ENCODE measurements at regions not wholly inside any gene's neighbourhood (a gene's known extent, or its start where the extent isn't known, plus 50 kb on each side); places are given as distances from the start of the nearest gene placed in this dataset.

GRCh38 chr4:17166954-17167353 lies 268.5 kb upstream of the LDB2 start:
- 88% methylated on average over 4 of the region's 5 CpGs for whole genome bisulfite sequencing (ENCODE audit: insufficient coverage)
- intact Hi-C loops (cut with micrococcal nuclease) = no loop called here

DNA sequence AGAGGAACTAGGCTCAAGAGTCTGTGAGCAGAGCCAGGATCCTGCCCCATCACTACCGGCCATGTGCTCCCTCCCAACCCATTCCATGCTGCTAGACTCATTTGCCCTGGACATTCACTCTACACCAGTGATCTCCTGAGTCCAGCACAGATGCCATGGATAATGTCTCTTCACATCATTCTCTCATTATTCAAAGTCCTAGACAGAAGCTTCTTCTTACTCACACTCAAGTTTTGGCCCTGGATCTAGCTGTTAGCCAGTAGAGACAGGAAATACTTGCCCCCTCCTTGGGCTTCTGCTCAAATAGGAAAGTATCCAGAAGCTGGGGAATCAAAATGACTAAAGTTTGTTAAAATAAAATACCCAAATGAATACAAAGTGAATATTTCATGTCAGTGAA lies 266.8 kb upstream of the LDB2 start:
- Histone ChIP-seq H3K9ac (ENCODE audit: insufficient read depth, low read length, poor library complexity, severe bottlenecking) (no peak overlapping the region), H3K9me3 (replicated peaks in 1 of 2; ENCODE audit: control insufficient read depth in 1 of 2, insufficient read depth in 1 of 2, low read length in 2 of 2) (peaks cover 14 to 25% of the 10 kb centered on the region in 2 donors), H2AFZ (ENCODE audit: insufficient read depth, low read depth, low read length, poor library complexity, severe bottlenecking) (no peak overlapping the region), H3K36me3 (replicated peaks in 1 of 2; ENCODE audit: control insufficient read depth in 1 of 2, insufficient read depth in 2 of 2, low read length in 2 of 2) (no peaks in the 10 kb centered on the region), H3K4me1 (ENCODE audit: control insufficient read depth in 1 of 2, insufficient read depth in 2 of 2, low read length in 2 of 2) (no peaks in the 10 kb centered on the region), H3K79me2 (ENCODE audit: insufficient read depth, low read length) (no peaks in the 10 kb centered on the region), H3K27me3 (ENCODE audit: control insufficient read depth in 2 of 2, insufficient read depth in 2 of 2, low read length in 2 of 2) (no peaks in the 10 kb centered on the region), H3K4me3 (replicated peaks in 1 of 3; ENCODE audit: low read depth in 2 of 3, low read length in 3 of 3) (no peak overlapping the region), H3K4me2 (replicated peaks; ENCODE audit: extremely low read depth, low read length, poor library complexity, severe bottlenecking) (no peak overlapping the region), H4K20me1 (ENCODE audit: insufficient read depth, low read length) (no peaks in the 10 kb centered on the region), H3K27ac (ENCODE audit: low read depth in 1 of 2, low read length in 2 of 2) (no peak overlapping the region)
- H3K27me3 Mint-ChIP-seq (ENCODE audit: low read depth in 3 of 3) = peaks cover 0 to 2% (median 0%) of the 10 kb centered on the region in 3 donors
- no peak for DNase-seq
- TF ChIP-seq CTCF (IDR thresholded peaks at IDR 0.05) = no peak
- H3K4me1 Mint-ChIP-seq = no peaks in the 10 kb centered on the region
- 100% methylated on average over 1 of the region's 1 CpG for WGBS (ENCODE audit: insufficient coverage)
- H3K36me3 Mint-ChIP-seq = no peaks in the 10 kb centered on the region
- no peak overlapping the region for H3K4me3 Mint-ChIP-seq
- intact Hi-C loops (cut with micrococcal nuclease) = no loop called here
- peaks cover 3 to 20% (median 12%) of the 10 kb centered on the region in 7 donors for H3K9me3 Mint-ChIP-seq
- H3K27ac Mint-ChIP-seq = no peak overlapping the region

More at GRCh38 chr4:17166954-17167353, 268.5 kb upstream of the LDB2 start:
- Histone ChIP-seq H3K27ac (ENCODE audit: low read depth in 1 of 2, low read length in 2 of 2) (no peak overlapping the region), H3K79me2 (ENCODE audit: insufficient read depth, low read length) (no peaks in the 10 kb centered on the region), H3K27me3 (ENCODE audit: control insufficient read depth in 2 of 2, insufficient read depth in 2 of 2, low read length in 2 of 2) (no peaks in the 10 kb centered on the region), H4K20me1 (ENCODE audit: insufficient read depth, low read length) (no peaks in the 10 kb centered on the region), H2AFZ (ENCODE audit: insufficient read depth, low read depth, low read length, poor library complexity, severe bottlenecking) (no peak overlapping the region), H3K4me3 (replicated peaks in 1 of 3; ENCODE audit: low read depth in 2 of 3, low read length in 3 of 3) (no peak overlapping the region), H3K9me3 (replicated peaks in 1 of 2; ENCODE audit: control insufficient read depth in 1 of 2, insufficient read depth in 1 of 2, low read length in 2 of 2) (peaks cover 14 to 25% of the 10 kb centered on the region in 2 donors), H3K36me3 (replicated peaks in 1 of 2; ENCODE audit: control insufficient read depth in 1 of 2, insufficient read depth in 2 of 2, low read length in 2 of 2) (no peaks in the 10 kb centered on the region), H3K4me2 (replicated peaks; ENCODE audit: extremely low read depth, low read length, poor library complexity, severe bottlenecking) (no peak overlapping the region), H3K4me1 (ENCODE audit: control insufficient read depth in 1 of 2, insufficient read depth in 2 of 2, low read length in 2 of 2) (no peaks in the 10 kb centered on the region), H3K9ac (ENCODE audit: insufficient read depth, low read length, poor library complexity, severe bottlenecking) (no peak overlapping the region)
- no peak for DNase-seq
- Mint-ChIP-seq H3K27me3 (ENCODE audit: low read depth in 3 of 3) (peaks cover 0 to 2% (median 0%) of the 10 kb centered on the region in 3 donors), H3K36me3 (no peaks in the 10 kb centered on the region), H3K4me1 (no peaks in the 10 kb centered on the region), H3K27ac (no peak overlapping the region), H3K4me3 (no peak overlapping the region), H3K9me3 (peaks cover 3 to 23% (median 11%) of the 10 kb centered on the region in 7 donors)
- no peak for TF ChIP-seq CTCF (IDR thresholded peaks at IDR 0.05)
